ENCODE measurements at regions not wholly inside any gene's neighbourhood (a gene's known extent, or its start where the extent isn't known, plus 50 kb on each side); places are given as distances from the start of the nearest gene placed in this dataset.

GRCh38 chr12:78711954-78712353 is 152.6 kb upstream of the SYT1 start:
- TF ChIP-seq POLR2A (IDR thresholded peaks at IDR 0.05) (no peak), CTCF (IDR thresholded peaks at IDR 0.05) (no peak)

Measured in transverse colon (tissue), 3 donors.